GM12878 (cell line): ENCODE measurements at regions not wholly inside any gene's neighbourhood (a gene's known extent, or its start where the extent isn't known, plus 50 kb on each side); places are given as distances from the start of the nearest gene placed in this dataset.

ENCODE experiments used
- ATAC-seq: fragments of 200-7000 bp; cut with Tn5 transposase; 3 replicates; pipeline ENCODE4 v1.9.1; 2020; ENCODE audit warnings: mild to moderate bottlenecking, moderate library complexity
- BruUV-seq: library from RNA; stranded (reverse); fragments of 400-500 nt; replicated peaks from 2 replicates; lab custom pipeline; 2021; lab: Mats Ljungman, UMichigan
- CTCF ChIA-PET: fragments of 300-600 bp; sonication (Branson Sonifier 250); formaldehyde crosslinking; extraction: SDS; loops from one replicate; lab custom pipeline; 2021; ENCODE audit warnings: inconsistent platforms; lab: Yijun Ruan, JAX
- POLR2A ChIA-PET: fragments of 350-600 bp; formaldehyde crosslinking; extraction: SDS; loops from one replicate; lab custom pipeline; 2021; ENCODE audit warnings: inconsistent platforms; lab: Charles Lee
- RAD21 ChIA-PET: fragments of 300-600 bp; sonication (Branson Sonifier 250); formaldehyde crosslinking; loops from one replicate; lab custom pipeline; 2023; ENCODE audit warnings: antibody characterized with exemption; ENCODE audit not compliant: unreplicated experiment; lab: Charles Lee
- SMC1A ChIA-PET: fragments of 300-600 bp; sonication (Branson Sonifier 250); formaldehyde crosslinking; loops from one replicate; lab custom pipeline; 2023; ENCODE audit not compliant: unreplicated experiment, uncharacterized antibody; lab: Charles Lee
- DNase-seq: peaks from one replicate; pipeline ENCODE4 v3.0.0-alpha.2; 2011; ENCODE audit warnings: low read depth, low spot score
- FAIRE-seq: peaks from 3 replicates; lab custom pipeline; 2011; peaks lifted over from hg19 to GRCh38; lab: Jason Lieb, UNC
- H2AFZ ChIP-seq: 2 replicates; pipeline ENCODE4 v1.6.0; 2011; ENCODE audit warnings: low read depth, low read length, control low read depth; ENCODE audit not compliant: control insufficient read depth
- H3K27ac ChIP-seq: 2 replicates; pipeline ENCODE4 v1.5.1; 2011; ENCODE audit warnings: control low read depth; ENCODE audit not compliant: control insufficient read depth, insufficient read depth
- H3K27me3 ChIP-seq, 2 experiments: replicated peaks in 1 of 2; 2 replicates each; pipeline versions ENCODE4 v1.6.0 to v1.6.1; 2011; ENCODE audit warnings: low read length in 1 of 2; ENCODE audit not compliant: control insufficient read depth in 2 of 2, insufficient read depth in 2 of 2
- H3K36me3 ChIP-seq, 2 experiments: 2 replicates each; pipeline ENCODE4 v1.5.1; 2011; ENCODE audit warnings: low read length in 1 of 2; ENCODE audit not compliant: control insufficient read depth in 2 of 2, insufficient read depth in 2 of 2
- H3K4me1 ChIP-seq: 2 replicates; pipeline ENCODE4 v1.6.1; 2011; ENCODE audit warnings: mild to moderate bottlenecking, low read length, moderate library complexity, mixed read lengths; ENCODE audit not compliant: control insufficient read depth, insufficient read depth
- H3K4me2 ChIP-seq: 2 replicates; pipeline ENCODE4 v1.6.0; 2011; ENCODE audit warnings: control low read depth; ENCODE audit not compliant: control insufficient read depth, insufficient read depth
- H3K4me3 ChIP-seq: fragments of 200-600 bp; sonication (generic); 2 replicates; pipeline ENCODE4 v1.5.1; 2016
- H3K79me2 ChIP-seq: 2 replicates; pipeline ENCODE4 v1.6.0; 2011; ENCODE audit warnings: low read length; ENCODE audit not compliant: control insufficient read depth, insufficient read depth
- H3K9ac ChIP-seq: 2 replicates; pipeline ENCODE4 v1.8.0; 2011; ENCODE audit warnings: low read length, control low read depth, mixed read lengths; ENCODE audit not compliant: control insufficient read depth, insufficient read depth
- H3K9me3 ChIP-seq: replicated peaks from 3 replicates; pipeline ENCODE4 v1.5.1; 2011; ENCODE audit warnings: mild to moderate bottlenecking, low read length; ENCODE audit not compliant: control insufficient read depth, insufficient read depth
- H4K20me1 ChIP-seq: 2 replicates; pipeline ENCODE4 v1.6.0; 2011; ENCODE audit not compliant: control insufficient read depth, insufficient read depth
- ESRRA ChIP-seq: IDR thresholded peaks from 2 replicates; pipeline ENCODE4 v1.6.1; 2012; ENCODE audit warnings: mild to moderate bottlenecking, low read length, improper control_type of control experiment
- ETV6 ChIP-seq, 2 experiments: fragments of 450-650 bp in 1 of 2; IDR thresholded peaks in 1 of 2; conservative IDR thresholded peaks in 1 of 2; 2 replicates each; pipeline ENCODE4 v1.6.1; 2014; ENCODE audit warnings: antibody characterized with exemption in 1 of 2, borderline replicate concordance in 1 of 2, low read depth in 1 of 2, mild to moderate bottlenecking in 1 of 2, moderate library complexity in 1 of 2
- FOXM1 ChIP-seq: IDR thresholded peaks from 2 replicates; pipeline ENCODE4 v1.6.1; 2012; ENCODE audit warnings: low read depth, mild to moderate bottlenecking, inconsistent platforms, low read length, moderate library complexity
- GABPA ChIP-seq: IDR thresholded peaks from 2 replicates; pipeline ENCODE4 v1.6.1; 2014; ENCODE audit warnings: antibody characterized with exemption, low read depth, mild to moderate bottlenecking, inconsistent platforms
- IKZF2 ChIP-seq, 2 experiments: fragments of 450-650 bp; IDR thresholded peaks; 2 replicates each; pipeline ENCODE4 v1.6.1; 2017; ENCODE audit warnings: mild to moderate bottlenecking in 2 of 2, moderate library complexity in 2 of 2
- JUND ChIP-seq: IDR thresholded peaks from 2 replicates; pipeline ENCODE4 v1.6.1; 2012; ENCODE audit warnings: low read depth, mild to moderate bottlenecking, low read length, improper control_type of control experiment, moderate library complexity
- LARP7 ChIP-seq: fragments of 450-650 bp; IDR thresholded peaks from 2 replicates; pipeline ENCODE4 v1.6.1; 2017; ENCODE audit warnings: mild to moderate bottlenecking
- MEF2A ChIP-seq: IDR thresholded peaks from 2 replicates; pipeline ENCODE4 v1.6.1; 2011; ENCODE audit warnings: low read depth, mild to moderate bottlenecking, low read length, moderate library complexity; ENCODE audit not compliant: insufficient read depth
- MYB ChIP-seq: fragments of 150-350 bp; IDR thresholded peaks from 2 replicates; pipeline ENCODE4 v1.6.1; 2014; ENCODE audit warnings: mild to moderate bottlenecking, low read depth, low read length, borderline replicate concordance
- NFIC ChIP-seq: IDR thresholded peaks from 2 replicates; pipeline ENCODE4 v1.6.1; 2012; ENCODE audit warnings: low read depth, mild to moderate bottlenecking, inconsistent platforms, low read length, moderate library complexity
- NFXL1 ChIP-seq: fragments of 450-650 bp; IDR thresholded peaks from 2 replicates; pipeline ENCODE4 v1.6.1; 2017; ENCODE audit warnings: antibody characterized with exemption, mild to moderate bottlenecking, borderline replicate concordance
- NFYA ChIP-seq: IDR thresholded peaks from 2 replicates; pipeline ENCODE4 v1.6.1; 2011; ENCODE audit warnings: low read depth, mild to moderate bottlenecking, low read length, improper control_type of control experiment, borderline replicate concordance
- NRF1 ChIP-seq: conservative IDR thresholded peaks from 2 replicates; pipeline ENCODE4 v1.6.1; 2011; ENCODE audit warnings: mild to moderate bottlenecking, low read depth, low read length, improper control_type of control experiment
- RUNX3 ChIP-seq: IDR thresholded peaks from 2 replicates; pipeline ENCODE4 v1.6.1; 2012; ENCODE audit warnings: low read length, inconsistent platforms
- SKIL ChIP-seq: fragments of 450-650 bp; IDR thresholded peaks from 2 replicates; pipeline ENCODE4 v1.6.1; 2017; ENCODE audit warnings: mild to moderate bottlenecking, low read depth, inconsistent platforms; ENCODE audit not compliant: poor library complexity, severe bottlenecking
- SMAD5 ChIP-seq: IDR thresholded peaks from 2 replicates; pipeline ENCODE4 v1.6.1; 2016; ENCODE audit warnings: antibody characterized with exemption, low read depth
- SMARCA5 ChIP-seq: fragments of 450-650 bp; IDR thresholded peaks from 2 replicates; pipeline ENCODE4 v1.6.1; 2017; ENCODE audit warnings: mild to moderate bottlenecking
- SREBF2 ChIP-seq: IDR thresholded peaks from 2 replicates; pipeline ENCODE4 v1.6.1; 2012; ENCODE audit warnings: mild to moderate bottlenecking, low read length
- SRF ChIP-seq, 2 experiments: IDR thresholded peaks; 2 replicates each; pipeline ENCODE4 v1.6.1; 2011; ENCODE audit warnings: low read depth in 2 of 2, low read length in 2 of 2, mild to moderate bottlenecking in 1 of 2, moderate library complexity in 1 of 2
- ZNF274 ChIP-seq: IDR thresholded peaks from one replicate; pipeline ENCODE4 v1.8.0; 2011; ENCODE audit not compliant: insufficient read length, insufficient read depth
- WGBS: methylation state at CpG from one replicate; pipeline ENCODE4 v1.1.6; 2016; ENCODE audit warnings: low lambda C conversion rate; ENCODE audit not compliant: insufficient replicate concordance, insufficient coverage; ENCODE audit errors: missing lambda C conversion rate; 5-methylcytosine and 5-hydroxymethylcytosine counted together
- in situ Hi-C: fragments of 300-500 bp; cut with MboI; formaldehyde crosslinking; loops from 9 replicates; pipeline ENCODE4 v1.14.3; 2018; ENCODE audit warnings: mixed read lengths
- intact Hi-C: fragments of 100-400 bp; cut with micrococcal nuclease; formaldehyde crosslinking; loops from one replicate; pipeline ENCODE4 v1.14.2; 2022; ENCODE audit not compliant: unreplicated experiment
- TF ChIP-seq, protein P1 (sequence below): IDR thresholded peaks from 2 replicates; pipeline ENCODE4 v1.6.1; 2011; ENCODE audit warnings: mild to moderate bottlenecking, low read depth, low read length, moderate library complexity; ENCODE audit not compliant: insufficient replicate concordance
- TF ChIP-seq, protein P2 (sequence below): IDR thresholded peaks from 2 replicates; pipeline ENCODE4 v1.6.1; 2012; ENCODE audit warnings: low read depth, low read length, improper control_type of control experiment

DNA sequence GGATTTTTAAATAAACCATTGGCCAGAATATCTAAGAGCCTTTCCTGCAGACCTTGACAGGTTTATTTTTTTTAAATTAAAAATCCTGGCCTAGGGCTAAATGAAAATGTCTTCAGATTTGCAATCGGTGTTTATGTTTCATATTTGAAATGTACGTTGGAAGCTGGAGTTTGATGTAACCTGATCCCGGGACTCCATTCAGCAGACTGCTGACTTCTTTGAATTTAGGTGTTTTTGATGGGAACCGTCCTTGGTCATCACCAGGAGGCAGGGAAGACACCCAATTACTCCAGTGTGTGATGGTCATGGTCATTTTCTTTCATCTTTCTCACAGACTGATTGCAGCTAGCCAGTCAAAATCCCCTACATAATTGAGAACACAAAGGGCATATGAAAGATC is 60.1 kb upstream of the BRINP1 start (continued):
- TF ChIP-seq, protein P1, sequence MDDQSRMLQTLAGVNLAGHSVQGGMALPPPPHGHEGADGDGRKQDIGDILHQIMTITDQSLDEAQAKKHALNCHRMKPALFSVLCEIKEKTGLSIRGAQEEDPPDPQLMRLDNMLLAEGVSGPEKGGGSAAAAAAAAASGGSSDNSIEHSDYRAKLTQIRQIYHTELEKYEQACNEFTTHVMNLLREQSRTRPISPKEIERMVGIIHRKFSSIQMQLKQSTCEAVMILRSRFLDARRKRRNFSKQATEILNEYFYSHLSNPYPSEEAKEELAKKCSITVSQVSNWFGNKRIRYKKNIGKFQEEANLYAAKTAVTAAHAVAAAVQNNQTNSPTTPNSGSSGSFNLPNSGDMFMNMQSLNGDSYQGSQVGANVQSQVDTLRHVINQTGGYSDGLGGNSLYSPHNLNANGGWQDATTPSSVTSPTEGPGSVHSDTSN = no peak
- no peak for TF ChIP-seq NFIC
- TF ChIP-seq LARP7 = no peak
- no peak for TF ChIP-seq NRF1
- no peak for TF ChIP-seq NFYA
- TF ChIP-seq ETV6 (conservative IDR thresholded peaks at IDR 0.05 in 1 of 2, IDR thresholded peaks at IDR 0.05 in 1 of 2; ENCODE audit: borderline replicate concordance in 1 of 2, low read depth in 1 of 2) = no peak
- TF ChIP-seq IKZF2 (IDR thresholded peaks at IDR 0.05) = no peak
- TF ChIP-seq SMAD5 = no peak

GRCh38 chr9:119420231-119420630 is 51.0 kb upstream of the BRINP1 start:
- in situ Hi-C loops (no loop called here), intact Hi-C loops (no loop called here)
- FAIRE-seq = no peak
- Histone ChIP-seq H2AFZ (no peak overlapping the region), H3K9me3 (no peaks in the 10 kb centered on the region), H4K20me1 (no peaks in the 10 kb centered on the region), H3K4me1 (no peaks in the 10 kb centered on the region), H3K4me3 (no peak overlapping the region), H3K9ac (no peak overlapping the region), H3K36me3 (no peaks in the 10 kb centered on the region), H3K27me3 (no peaks in the 10 kb centered on the region), H3K79me2 (no peaks in the 10 kb centered on the region), H3K4me2 (no peak overlapping the region), H3K27ac (no peak overlapping the region)
- ChIA-PET CTCF (no interaction called here), POLR2A (no interaction called here), SMC1A (no interaction called here), RAD21 (no interaction called here)
- BruUV-seq = no TSS peak
- TF ChIP-seq FOXM1 (no peak), SRF (IDR thresholded peaks at IDR 0.05; ENCODE audit: low read depth in 2 of 2, low read length in 2 of 2) (no peak), JUND (no peak), RUNX3 (no peak), MYB (no peak), ZNF274 (no peak), MEF2A (no peak), SREBF2 (no peak), SMARCA5 (no peak), ESRRA (no peak), GABPA (no peak), NFXL1 (no peak), SMAD5 (no peak), SKIL (no peak)
- TF ChIP-seq, protein P2, sequence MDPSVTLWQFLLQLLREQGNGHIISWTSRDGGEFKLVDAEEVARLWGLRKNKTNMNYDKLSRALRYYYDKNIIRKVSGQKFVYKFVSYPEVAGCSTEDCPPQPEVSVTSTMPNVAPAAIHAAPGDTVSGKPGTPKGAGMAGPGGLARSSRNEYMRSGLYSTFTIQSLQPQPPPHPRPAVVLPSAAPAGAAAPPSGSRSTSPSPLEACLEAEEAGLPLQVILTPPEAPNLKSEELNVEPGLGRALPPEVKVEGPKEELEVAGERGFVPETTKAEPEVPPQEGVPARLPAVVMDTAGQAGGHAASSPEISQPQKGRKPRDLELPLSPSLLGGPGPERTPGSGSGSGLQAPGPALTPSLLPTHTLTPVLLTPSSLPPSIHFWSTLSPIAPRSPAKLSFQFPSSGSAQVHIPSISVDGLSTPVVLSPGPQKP = no peak
- WGBS = 6% methylated on average over 2 of the region's 2 CpGs
- no peak for DNase-seq
- ATAC-seq = no peak
